Loucy (cell line): ENCODE measurements at regions not wholly inside any gene's neighbourhood (a gene's known extent, or its start where the extent isn't known, plus 50 kb on each side); places are given as distances from the start of the nearest gene placed in this dataset.

Experiments
- H2AFZ ChIP-seq: fragments of 200-600 bp; sonication (generic); 2 replicates; pipeline ENCODE4 v1.6.0; 2016; ENCODE audit warnings: antibody characterized with exemption, mild to moderate bottlenecking, low read length, moderate library complexity
- H3F3A ChIP-seq: fragments of 200-600 bp; 2 replicates; pipeline ENCODE4 v1.6.0; 2016; ENCODE audit warnings: antibody characterized with exemption, low read depth, mild to moderate bottlenecking
- H3K27me3 ChIP-seq: fragments of 200-600 bp; sonication (generic); 2 replicates; pipeline ENCODE4 v1.6.1; 2014; ENCODE audit warnings: low read length, mild to moderate bottlenecking; ENCODE audit not compliant: insufficient read depth, poor library complexity, severe bottlenecking
- H3K36me3 ChIP-seq: fragments of 200-600 bp; sonication (generic); 2 replicates; pipeline ENCODE4 v1.6.1; 2016; ENCODE audit warnings: low read length; ENCODE audit not compliant: insufficient read depth
- H3K4me1 ChIP-seq: fragments of 200-600 bp; sonication (generic); 2 replicates; pipeline ENCODE4 v1.5.1; 2014; ENCODE audit warnings: low read length, mild to moderate bottlenecking; ENCODE audit not compliant: insufficient read depth, poor library complexity, severe bottlenecking
- H3K4me2 ChIP-seq: fragments of 200-600 bp; sonication (generic); 2 replicates; pipeline ENCODE4 v1.6.0; 2014; ENCODE audit warnings: antibody characterized with exemption, low read length, low read depth, mild to moderate bottlenecking; ENCODE audit not compliant: poor library complexity, severe bottlenecking
- H3K4me3 ChIP-seq: fragments of 200-600 bp; sonication (generic); 2 replicates; pipeline ENCODE4 v1.5.1; 2014; ENCODE audit warnings: low read length, mild to moderate bottlenecking, mixed read lengths; ENCODE audit not compliant: poor library complexity, severe bottlenecking
- H3K79me2 ChIP-seq: fragments of 200-600 bp; sonication (generic); 2 replicates; pipeline ENCODE4 v1.6.1; 2014; ENCODE audit warnings: low read length; ENCODE audit not compliant: insufficient read depth
- H3K9ac ChIP-seq: fragments of 200-600 bp; sonication (generic); 2 replicates; pipeline ENCODE4 v1.6.0; 2014; ENCODE audit warnings: mild to moderate bottlenecking, low read depth, low read length, moderate library complexity; ENCODE audit not compliant: poor library complexity, severe bottlenecking
- H3K9me2 ChIP-seq: fragments of 200-600 bp; sonication (generic); replicated peaks from 2 replicates; pipeline ENCODE4 v1.6.1; 2016; ENCODE audit warnings: low read depth, low read length, mixed read lengths
- H3K9me3 ChIP-seq: fragments of 200-600 bp; sonication (generic); 2 replicates; pipeline ENCODE4 v1.6.1; 2014; ENCODE audit warnings: mild to moderate bottlenecking, antibody characterized with exemption, low read length, low read depth; ENCODE audit not compliant: insufficient read depth
- H4K20me1 ChIP-seq: fragments of 200-600 bp; sonication (generic); 2 replicates; pipeline ENCODE4 v1.6.0; 2014; ENCODE audit warnings: antibody characterized with exemption, low read length, mild to moderate bottlenecking; ENCODE audit not compliant: insufficient read depth, poor library complexity, severe bottlenecking
- CTCF ChIP-seq: fragments of 200-600 bp; sonication (generic); conservative IDR thresholded peaks from 2 replicates; pipeline ENCODE4 v1.5.1; 2014; ENCODE audit warnings: mild to moderate bottlenecking, antibody characterized with exemption, low read length
- EZH2phosphoT487 ChIP-seq: fragments of 200-600 bp; IDR thresholded peaks from 2 replicates; pipeline ENCODE4 v1.6.1; 2018; ENCODE audit warnings: antibody characterized with exemption, mild to moderate bottlenecking, moderate library complexity, borderline replicate concordance

DNA sequence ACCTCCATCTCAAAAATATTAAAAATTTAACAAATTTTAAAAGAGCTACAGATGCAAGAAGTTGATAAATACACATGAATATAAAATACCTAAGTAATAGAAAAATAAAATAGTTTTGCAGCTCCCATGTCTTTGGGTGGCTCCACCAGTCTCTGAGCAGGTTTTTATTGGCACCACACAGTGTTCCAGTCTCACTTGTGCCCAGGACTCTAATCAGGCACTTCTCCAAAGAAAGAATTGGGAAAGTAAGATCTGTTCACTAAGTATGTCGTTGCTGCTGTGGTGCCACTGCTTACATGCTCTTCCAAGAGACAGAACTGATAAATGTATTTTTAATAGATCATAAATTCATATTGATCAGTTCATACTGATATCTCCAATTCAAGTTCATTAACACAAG is 92.5 kb upstream of the ABI3BP start:
- no peak overlapping the region for H3K4me2 ChIP-seq
- TF ChIP-seq EZH2phosphoT487 = no peak
- no peak for TF ChIP-seq CTCF
- H3K27me3 ChIP-seq = no peaks in the 10 kb centered on the region

DNA sequence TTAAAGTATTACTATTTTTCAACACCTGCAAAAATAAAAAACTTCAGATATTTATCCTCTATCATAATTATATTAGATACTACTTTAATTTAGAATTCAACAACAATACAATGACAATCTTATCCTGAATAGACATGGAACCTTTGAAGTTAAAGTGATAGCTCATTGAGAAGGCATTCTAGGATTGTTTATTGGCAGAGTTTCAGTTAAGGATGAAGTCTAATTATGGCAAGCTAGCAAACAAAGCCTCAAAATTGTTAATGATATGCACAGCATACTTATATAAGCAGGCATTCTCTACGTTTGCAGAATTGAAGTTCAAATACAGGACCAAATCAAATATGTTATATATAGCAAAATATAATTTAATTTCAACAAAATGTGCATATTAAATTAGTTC is 91.2 kb upstream of the ABI3BP start:
- H3K9me2 ChIP-seq = no peaks in the 10 kb centered on the region
- no peaks in the 10 kb centered on the region for H4K20me1 ChIP-seq
- H3K36me3 ChIP-seq = no peaks in the 10 kb centered on the region
- no peaks in the 10 kb centered on the region for H3K27me3 ChIP-seq
- no peaks in the 10 kb centered on the region for H3F3A ChIP-seq
- TF ChIP-seq EZH2phosphoT487 (no peak), CTCF (no peak)
- no peaks in the 10 kb centered on the region for H3K4me1 ChIP-seq
- H3K4me2 ChIP-seq = no peak overlapping the region
- no peaks in the 10 kb centered on the region for H3K9me3 ChIP-seq
- H3K79me2 ChIP-seq = no peaks in the 10 kb centered on the region
- H2AFZ ChIP-seq = no peak overlapping the region
- H3K9ac ChIP-seq = no peak overlapping the region
- H3K4me3 ChIP-seq = no peak overlapping the region

More for the DNA sequence above, 92.5 kb upstream of the ABI3BP start:
- H3K9me2 ChIP-seq = no peaks in the 10 kb centered on the region
- no peaks in the 10 kb centered on the region for H4K20me1 ChIP-seq
- no peak overlapping the region for H3K9ac ChIP-seq
- no peak overlapping the region for H2AFZ ChIP-seq
- no peaks in the 10 kb centered on the region for H3K79me2 ChIP-seq
- H3F3A ChIP-seq = no peaks in the 10 kb centered on the region
- no peaks in the 10 kb centered on the region for H3K4me1 ChIP-seq
- no peaks in the 10 kb centered on the region for H3K9me3 ChIP-seq
- H3K36me3 ChIP-seq = no peaks in the 10 kb centered on the region
- no peak overlapping the region for H3K4me3 ChIP-seq

- Histone ChIP-seq H3K36me3 (no peaks in the 10 kb centered on the region), H3K9ac (no peak overlapping the region), H4K20me1 (no peaks in the 10 kb centered on the region), H3K4me1 (no peaks in the 10 kb centered on the region), H3K79me2 (no peaks in the 10 kb centered on the region), H3K4me3 (no peak overlapping the region), H3F3A (no peaks in the 10 kb centered on the region), H3K9me3 (no peaks in the 10 kb centered on the region), H3K4me2 (no peak overlapping the region), H2AFZ (no peak overlapping the region), H3K9me2 (no peaks in the 10 kb centered on the region), H3K27me3 (no peaks in the 10 kb centered on the region)
- TF ChIP-seq CTCF (no peak), EZH2phosphoT487 (no peak)
Observed at GRCh38 chr3:101081999-101082398, 88.8 kb upstream of the ABI3BP start.
